ENCODE measurements at regions not wholly inside any gene's neighbourhood (a gene's known extent, or its start where the extent isn't known, plus 50 kb on each side); places are given as distances from the start of the nearest gene placed in this dataset.
A peak's percentile ranks its signal among the peaks of the same experiment; 100 is the strongest.

- CTCF ChIA-PET, result interaction anchor here (0.7 to 1.0 kb wide), 2 partner anchors 85 to 267 kb away, joined by 3 to 6 read pairs; no protein-coding TSS in a partner anchor
- H3K9me2 ChIP-seq, result no peaks in the 10 kb centered on the region
- H3K27me3 ChIP-seq (ENCODE audit: insufficient read depth), result no peaks in the 10 kb centered on the region
- POLR2A ChIA-PET, result interaction anchor here (0.6 to 0.7 kb wide), 2 partner anchors 140 to 178 kb away, joined by 3 to 4 read pairs; partner anchors contain the start of gene NEDD9
- no peaks in the 10 kb centered on the region for H3K79me2 ChIP-seq (ENCODE audit: insufficient read depth)
- peaks cover 9 to 23% of the 10 kb centered on the region in 2 experiments for H3K4me1 ChIP-seq (ENCODE audit: control insufficient read depth in 1 of 2, insufficient read depth in 2 of 2, low read depth in 1 of 2, low read length in 1 of 2)
- peak overlapping the region; percentile 68 to 94 for H3K27ac ChIP-seq (ENCODE audit: low read depth in 2 of 2, low read length in 1 of 2)
- H3K4me3 ChIP-seq (ENCODE audit: low read depth in 2 of 2, low read length in 1 of 2), result no peak overlapping the region
- H3F3A ChIP-seq (replicated peaks; ENCODE audit: insufficient read depth), result peaks cover 33% of the 10 kb centered on the region
- H3K4me2 ChIP-seq, result no peak overlapping the region
- no peaks in the 10 kb centered on the region; the same call in 1 of the 2 replicates for H4K20me1 ChIP-seq (ENCODE audit: insufficient read depth)
- TF ChIP-seq PBX3 (IDR thresholded peaks at IDR 0.05) (peak; percentile 42), NFIC (IDR thresholded peaks at IDR 0.05; ENCODE audit: borderline replicate concordance) (peak; percentile 16; the same call in 1 of the 2 replicates), REST (IDR thresholded peaks at IDR 0.05; ENCODE audit: low read depth, low read length) (no peak), CTCF (IDR thresholded peaks at IDR 0.05) (no peak), EP300 (IDR thresholded peaks at IDR 0.05; ENCODE audit: borderline replicate concordance in 1 of 2, low read depth in 1 of 2, low read length in 1 of 2) (peak; percentile 34 to 71; a peak in 3 of 4 replicates), RCOR1 (IDR thresholded peaks at IDR 0.05; ENCODE audit: low read length) (0 out of 2 replicates have a peak, but pooled peaks have one; percentile 53), ZBTB33 (IDR thresholded peaks at IDR 0.05; ENCODE audit: borderline replicate concordance, low read depth) (no peak), TAF1 (IDR thresholded peaks at IDR 0.05; ENCODE audit: borderline replicate concordance, low read depth, low read length) (no peak), TEAD4 (IDR thresholded peaks at IDR 0.05; ENCODE audit: borderline replicate concordance, insufficient read depth) (no peak), GATA2 (CRISPR knock-in tag; IDR thresholded peaks at IDR 0.05) (no peak), MEF2A (IDR thresholded peaks at IDR 0.05; ENCODE audit: borderline replicate concordance, low read depth) (peak; percentile 34; the same call in 1 of the 2 replicates), TCF12 (IDR thresholded peaks at IDR 0.05) (peak; percentile 64; the same call in 1 of the 2 replicates)
- H3K36me3 ChIP-seq (replicated peaks in 1 of 2; ENCODE audit: control insufficient read depth in 1 of 2, insufficient read depth in 2 of 2, low read length in 1 of 2), result no peaks in the 10 kb centered on the region
- DNase-seq, result peak; percentile 56
- WGBS (ENCODE audit: low lambda C conversion rate), result 14% methylated on average over 4 of the region's 4 CpGs
- no peak overlapping the region; the same call in 1 of the 2 replicates for H3K9ac ChIP-seq
- H3K9me3 ChIP-seq, result no peaks in the 10 kb centered on the region
- H2AFZ ChIP-seq (ENCODE audit: low read depth), result no peak overlapping the region
These were observed 126.8 kb upstream of the TMEM170B start for GRCh38 chr6:11410539-11411307.
